Breast epithelium (tissue), 4 donors: ENCODE measurements at regions not wholly inside any gene's neighbourhood (a gene's known extent, or its start where the extent isn't known, plus 50 kb on each side); places are given as distances from the start of the nearest gene placed in this dataset.

ENCODE experiments used
- DNase-seq, 2 donors: peaks; one replicate each; pipeline ENCODE4 v3.0.0-alpha.2; 2019; ENCODE audit warnings: low spot score in 2 of 2
- H3K27ac ChIP-seq, 2 donors: fragments of 200-600 bp; sonication (generic) in 1 of 2; one replicate each; pipeline ENCODE4 v1.5.1; 2016 to 2019; ENCODE audit warnings: mild to moderate bottlenecking in 1 of 2
- H3K27me3 ChIP-seq, 2 donors: fragments of 200-600 bp; sonication (generic) in 1 of 2; one replicate each; pipeline versions ENCODE4 v1.5.1 to v1.6.0; 2017 to 2019; ENCODE audit warnings: control low read depth in 1 of 2, mild to moderate bottlenecking in 1 of 2
- H3K36me3 ChIP-seq: fragments of 200-600 bp; one replicate; pipeline ENCODE4 v1.5.1; 2019
- H3K4me1 ChIP-seq, 2 donors: fragments of 200-600 bp; sonication (generic); one replicate each; pipeline ENCODE4 v1.5.1; 2016 to 2019; ENCODE audit warnings: control low read depth in 1 of 2
- H3K4me3 ChIP-seq, 3 donors: fragments of 200-600 bp; sonication (generic); 1 replicate in 2 of 3; 2 replicates in 1 of 3; pipeline ENCODE4 v1.5.1; 2016 to 2019; ENCODE audit warnings: mild to moderate bottlenecking in 3 of 3, moderate library complexity in 2 of 3
- H3K9me3 ChIP-seq, 2 donors: fragments of 200-600 bp; sonication (generic) in 1 of 2; one replicate each; pipeline ENCODE4 v1.5.1; 2016 to 2019; ENCODE audit warnings: control low read depth in 1 of 2
- POLR2A ChIP-seq: fragments of 450-650 bp; IDR thresholded peaks from one replicate; pipeline ENCODE4 v1.6.1; 2016; ENCODE audit warnings: antibody characterized with exemption, mild to moderate bottlenecking, moderate library complexity
- POLR2AphosphoS5 ChIP-seq, 3 donors: sonication (generic); formaldehyde crosslinking; IDR thresholded peaks; one replicate each; pipeline ENCODE4 v1.6.1; 2017; ENCODE audit warnings: antibody characterized with exemption in 3 of 3
- intact Hi-C: fragments of 100-400 bp; cut with DNase I; formaldehyde crosslinking; loops from one replicate; pipeline ENCODE4 v1.15.1; 2023; ENCODE audit warnings: low total_unique reads
- TF ChIP-seq, protein P1 (sequence below), 3 donors: fragments of 450-650 bp; IDR thresholded peaks; one replicate each; pipeline ENCODE4 v1.5.1; 2016 to 2017; ENCODE audit warnings: antibody characterized with exemption in 3 of 3, mild to moderate bottlenecking in 3 of 3, moderate library complexity in 3 of 3

DNA sequence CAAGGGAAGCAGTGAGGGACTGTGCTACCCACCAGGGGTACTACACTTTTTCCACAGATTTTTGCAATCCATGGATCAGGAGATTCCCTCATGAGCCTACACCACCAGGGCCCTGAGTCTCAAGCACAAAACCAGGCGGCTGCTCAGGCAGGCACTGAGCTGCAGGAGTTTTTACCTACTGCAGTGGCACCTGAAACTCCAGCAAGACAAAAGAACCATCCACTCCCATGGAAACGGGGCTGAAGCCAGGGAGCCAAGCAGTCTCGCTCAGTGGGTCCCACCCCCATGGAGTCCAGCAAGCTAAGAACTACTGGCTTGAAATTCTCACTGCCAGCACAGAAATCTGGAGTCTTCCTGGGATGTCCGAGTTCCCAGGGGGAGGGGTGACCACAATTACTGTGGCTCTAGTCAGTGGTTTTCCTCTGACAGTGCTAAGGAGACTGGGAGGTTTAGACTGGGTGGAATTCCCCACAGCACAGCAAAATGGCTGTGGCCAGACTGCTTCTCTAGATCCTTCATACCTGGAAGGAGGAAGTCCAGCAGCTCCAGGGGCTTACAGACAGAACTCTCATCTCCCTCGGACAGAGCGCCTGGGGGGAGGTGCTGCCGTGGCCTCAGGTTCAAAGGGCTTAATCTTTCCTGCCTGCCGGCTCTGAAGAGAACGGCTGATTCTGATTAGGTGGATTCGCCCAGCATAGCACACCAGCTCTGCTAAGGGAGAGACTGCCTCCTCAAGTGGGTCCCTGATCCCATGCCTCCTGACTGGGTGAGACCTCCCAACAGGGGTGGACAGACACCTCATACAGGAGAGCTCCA is 437.8 kb downstream of the LTN1 start:
- Histone ChIP-seq H3K4me1 (no peaks in the 10 kb centered on the region), H3K36me3 (no peaks in the 10 kb centered on the region), H3K27me3 (no peaks in the 10 kb centered on the region), H3K4me3 (no peak overlapping the region), H3K9me3 (peaks cover 3 to 4% of the 10 kb centered on the region in 2 donors), H3K27ac (no peak overlapping the region)
- DNase-seq, result no peak
- TF ChIP-seq POLR2A, result no peak
- TF ChIP-seq, protein P1, sequence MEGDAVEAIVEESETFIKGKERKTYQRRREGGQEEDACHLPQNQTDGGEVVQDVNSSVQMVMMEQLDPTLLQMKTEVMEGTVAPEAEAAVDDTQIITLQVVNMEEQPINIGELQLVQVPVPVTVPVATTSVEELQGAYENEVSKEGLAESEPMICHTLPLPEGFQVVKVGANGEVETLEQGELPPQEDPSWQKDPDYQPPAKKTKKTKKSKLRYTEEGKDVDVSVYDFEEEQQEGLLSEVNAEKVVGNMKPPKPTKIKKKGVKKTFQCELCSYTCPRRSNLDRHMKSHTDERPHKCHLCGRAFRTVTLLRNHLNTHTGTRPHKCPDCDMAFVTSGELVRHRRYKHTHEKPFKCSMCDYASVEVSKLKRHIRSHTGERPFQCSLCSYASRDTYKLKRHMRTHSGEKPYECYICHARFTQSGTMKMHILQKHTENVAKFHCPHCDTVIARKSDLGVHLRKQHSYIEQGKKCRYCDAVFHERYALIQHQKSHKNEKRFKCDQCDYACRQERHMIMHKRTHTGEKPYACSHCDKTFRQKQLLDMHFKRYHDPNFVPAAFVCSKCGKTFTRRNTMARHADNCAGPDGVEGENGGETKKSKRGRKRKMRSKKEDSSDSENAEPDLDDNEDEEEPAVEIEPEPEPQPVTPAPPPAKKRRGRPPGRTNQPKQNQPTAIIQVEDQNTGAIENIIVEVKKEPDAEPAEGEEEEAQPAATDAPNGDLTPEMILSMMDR (IDR thresholded peaks at IDR 0.05), result no peak
- intact Hi-C loops, result loop anchor here (10.0 kb wide), 1 partner anchor 380 kb away; no protein-coding TSS in a partner anchor

DNA sequence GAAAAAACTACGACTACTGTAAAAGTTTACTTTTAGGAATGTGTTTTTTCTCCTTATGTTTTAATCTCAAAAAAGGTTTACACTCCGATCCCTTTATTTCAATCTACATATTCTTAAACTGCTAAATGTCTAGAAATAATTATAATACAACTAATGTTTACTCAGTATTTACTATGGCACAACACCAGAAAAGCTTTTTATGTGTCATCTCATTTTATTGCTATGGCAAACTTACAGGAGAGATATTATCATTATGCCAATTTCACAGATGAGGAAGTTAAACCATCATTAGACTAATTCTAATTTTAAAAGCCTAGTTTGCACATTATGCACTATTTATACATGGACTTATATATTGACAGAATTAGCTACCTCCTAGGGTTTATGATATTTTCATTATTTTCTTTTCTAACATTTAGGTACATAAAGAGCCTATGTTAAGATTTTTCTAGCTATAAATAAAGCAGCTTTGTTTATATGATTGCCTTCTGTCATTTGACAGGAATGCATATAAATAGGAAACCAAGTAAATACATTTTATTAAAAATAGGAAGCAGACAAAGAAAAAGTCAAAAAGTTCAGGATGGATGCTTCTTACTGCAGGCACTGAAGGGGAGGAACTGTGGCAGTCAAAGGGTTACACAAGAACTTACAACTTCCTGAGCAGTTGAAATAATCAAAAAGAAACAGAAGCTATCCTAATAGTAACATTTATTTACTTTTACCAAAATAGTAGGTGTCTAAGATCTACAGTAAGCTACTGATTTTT is 442.4 kb downstream of the LTN1 start:
- TF ChIP-seq, protein P1 (IDR thresholded peaks at IDR 0.05), result no peak
- TF ChIP-seq POLR2A (no peak), POLR2AphosphoS5 (IDR thresholded peaks at IDR 0.05) (no peak)
- Histone ChIP-seq H3K27ac (no peak overlapping the region), H3K27me3 (no peaks in the 10 kb centered on the region), H3K4me3 (no peak overlapping the region), H3K4me1 (no peaks in the 10 kb centered on the region), H3K9me3 (no peaks in the 10 kb centered on the region), H3K36me3 (no peaks in the 10 kb centered on the region)
- intact Hi-C loops, result loop anchor here (10.0 kb wide), 1 partner anchor 375 kb away; no protein-coding TSS in a partner anchor
- no peak for DNase-seq

DNA sequence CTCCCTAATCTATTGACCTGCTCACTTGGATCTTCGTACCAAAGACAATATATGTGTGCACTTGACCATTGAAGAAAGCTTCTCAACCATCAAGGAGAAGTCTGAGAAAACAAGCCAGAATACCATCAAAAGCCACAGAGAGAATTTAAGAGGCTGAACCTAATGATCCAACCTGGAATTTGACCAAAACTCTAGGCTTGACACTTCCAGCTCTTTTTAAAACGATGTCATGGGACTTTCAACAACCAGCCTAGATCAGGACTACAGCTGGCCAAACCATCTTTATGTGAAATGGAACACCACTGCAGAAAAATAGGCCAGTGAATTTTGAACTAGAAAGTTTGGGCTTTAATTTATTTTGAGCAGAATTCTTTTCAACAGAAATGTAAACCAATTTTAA is 444.4 kb downstream of the LTN1 start:
- Histone ChIP-seq H3K27me3 (no peaks in the 10 kb centered on the region), H3K27ac (no peak overlapping the region), H3K9me3 (no peaks in the 10 kb centered on the region), H3K4me1 (no peaks in the 10 kb centered on the region), H3K36me3 (no peaks in the 10 kb centered on the region), H3K4me3 (no peak overlapping the region)
- no peak for DNase-seq
- TF ChIP-seq, protein P1 (IDR thresholded peaks at IDR 0.05), result no peak
- no peak for TF ChIP-seq POLR2A
- no peak for TF ChIP-seq POLR2AphosphoS5 (IDR thresholded peaks at IDR 0.05)
- intact Hi-C loops, result loop anchor here (10.0 kb wide), 1 partner anchor 167 kb away; no protein-coding TSS in a partner anchor

DNA sequence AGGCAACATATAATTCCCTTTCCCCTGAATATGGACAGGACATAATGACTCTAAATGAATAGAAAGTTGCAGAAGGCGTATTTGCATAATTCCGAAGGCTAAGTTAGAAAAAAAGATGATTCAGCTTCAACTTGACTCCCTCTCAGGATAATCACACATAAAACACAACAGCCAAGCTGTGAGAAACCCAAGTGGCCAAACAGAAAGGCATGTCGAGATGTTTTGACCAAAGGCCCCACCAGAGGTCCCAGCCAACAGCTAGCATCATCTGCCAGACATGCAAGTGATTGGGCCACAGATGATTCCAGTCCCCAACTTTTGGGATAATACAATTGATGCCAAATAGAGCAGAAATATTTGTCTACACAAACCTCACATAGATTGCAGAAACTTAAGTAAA is 444.9 kb downstream of the LTN1 start:
- Histone ChIP-seq H3K4me3 (no peak overlapping the region), H3K27me3 (no peaks in the 10 kb centered on the region), H3K36me3 (no peaks in the 10 kb centered on the region), H3K9me3 (no peaks in the 10 kb centered on the region), H3K4me1 (no peaks in the 10 kb centered on the region), H3K27ac (no peak overlapping the region)
- TF ChIP-seq, protein P1 (IDR thresholded peaks at IDR 0.05), result no peak
- TF ChIP-seq POLR2AphosphoS5 (IDR thresholded peaks at IDR 0.05), result no peak
- TF ChIP-seq POLR2A, result no peak
- intact Hi-C loops, result loop anchor here (10.0 kb wide), 1 partner anchor 167 kb away; no protein-coding TSS in a partner anchor
- no peak for DNase-seq

DNA sequence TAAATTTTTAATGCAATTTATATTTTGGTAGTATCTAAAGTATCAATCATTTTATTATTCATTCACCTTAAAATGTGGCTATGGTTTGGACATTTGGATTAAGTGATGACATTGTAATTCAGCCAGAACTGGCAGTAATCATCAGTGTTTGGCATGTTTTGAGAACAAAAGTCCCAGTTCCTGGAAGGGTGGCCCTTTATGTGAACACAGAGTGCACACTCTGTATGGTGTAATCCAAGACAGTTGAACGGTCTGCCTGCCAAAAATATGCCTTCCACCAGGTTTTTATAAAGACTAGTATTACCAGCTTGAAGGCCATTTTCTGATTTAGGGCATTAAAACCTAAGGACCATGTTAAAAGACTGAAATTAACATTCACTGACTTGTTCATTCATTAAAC is 448.7 kb downstream of the LTN1 start:
- intact Hi-C loops, result loop anchor here (10.0 kb wide), 1 partner anchor 171 kb away; no protein-coding TSS in a partner anchor
- Histone ChIP-seq H3K9me3 (no peaks in the 10 kb centered on the region), H3K27me3 (no peaks in the 10 kb centered on the region), H3K36me3 (no peaks in the 10 kb centered on the region), H3K27ac (no peak overlapping the region), H3K4me3 (no peak overlapping the region), H3K4me1 (no peaks in the 10 kb centered on the region)
- no peak for TF ChIP-seq POLR2AphosphoS5 (IDR thresholded peaks at IDR 0.05)
- TF ChIP-seq, protein P1 (IDR thresholded peaks at IDR 0.05), result no peak
- TF ChIP-seq POLR2A, result no peak
- DNase-seq, result no peak
